ENCODE measurements at regions not wholly inside any gene's neighbourhood (a gene's known extent, or its start where the extent isn't known, plus 50 kb on each side); places are given as distances from the start of the nearest gene placed in this dataset.

DNA sequence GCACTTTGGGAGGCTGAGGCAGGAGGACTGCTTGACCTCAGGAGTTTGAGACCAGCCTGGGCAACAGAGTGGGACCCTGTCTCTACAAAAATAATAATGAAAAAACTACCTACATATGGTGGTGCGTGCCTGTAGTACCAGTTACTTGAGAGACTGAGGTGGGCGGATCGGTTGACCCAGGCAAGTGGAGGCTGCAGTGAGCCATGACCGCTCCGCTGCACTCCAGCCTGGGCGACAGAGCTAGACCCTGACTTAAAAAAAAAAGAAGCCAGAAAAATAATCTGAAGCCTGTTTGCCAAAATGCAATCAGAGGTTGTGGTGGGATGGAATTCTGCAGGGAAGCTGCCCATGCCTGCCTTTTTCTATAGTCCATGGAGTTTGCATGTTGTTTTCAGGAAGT lies 50.4 kb upstream of the GGTA1 start:
- Histone ChIP-seq H3K36me3 (no peaks in the 10 kb centered on the region), H3K27me3 (no peaks in the 10 kb centered on the region), H3K9me3 (no peaks in the 10 kb centered on the region), H3K27ac (no peak overlapping the region), H3K4me3 (no peak overlapping the region), H3K4me1 (peaks cover 9 to 20% (median 12%) of the 10 kb centered on the region in 4 donors)
- 81 to 92% methylated on average over 5 to 6 of the region's 6 CpGs for WGBS, 2 donors (ENCODE audit: low coverage in 1 of 2)
- in situ Hi-C loops (cut with MboI; ENCODE audit: low pct_ligation_motif_present in 1 of 4, low pct_unique_long_range_greater_than_20kb in 1 of 4, low sequenced_read_pairs in 3 of 4) = loop anchor here in 2 of 4 donors (10.0 to 25.0 kb wide), 3 partner anchors 135 to 445 kb away; no protein-coding TSS in a partner anchor
- TF ChIP-seq POLR2AphosphoS5 (IDR thresholded peaks at IDR 0.05) (no peak), POLR2A (IDR thresholded peaks at IDR 0.05) (no peak), EP300 (IDR thresholded peaks at IDR 0.05; ENCODE audit: low read depth) (no peak)
- TF ChIP-seq, protein P1, sequence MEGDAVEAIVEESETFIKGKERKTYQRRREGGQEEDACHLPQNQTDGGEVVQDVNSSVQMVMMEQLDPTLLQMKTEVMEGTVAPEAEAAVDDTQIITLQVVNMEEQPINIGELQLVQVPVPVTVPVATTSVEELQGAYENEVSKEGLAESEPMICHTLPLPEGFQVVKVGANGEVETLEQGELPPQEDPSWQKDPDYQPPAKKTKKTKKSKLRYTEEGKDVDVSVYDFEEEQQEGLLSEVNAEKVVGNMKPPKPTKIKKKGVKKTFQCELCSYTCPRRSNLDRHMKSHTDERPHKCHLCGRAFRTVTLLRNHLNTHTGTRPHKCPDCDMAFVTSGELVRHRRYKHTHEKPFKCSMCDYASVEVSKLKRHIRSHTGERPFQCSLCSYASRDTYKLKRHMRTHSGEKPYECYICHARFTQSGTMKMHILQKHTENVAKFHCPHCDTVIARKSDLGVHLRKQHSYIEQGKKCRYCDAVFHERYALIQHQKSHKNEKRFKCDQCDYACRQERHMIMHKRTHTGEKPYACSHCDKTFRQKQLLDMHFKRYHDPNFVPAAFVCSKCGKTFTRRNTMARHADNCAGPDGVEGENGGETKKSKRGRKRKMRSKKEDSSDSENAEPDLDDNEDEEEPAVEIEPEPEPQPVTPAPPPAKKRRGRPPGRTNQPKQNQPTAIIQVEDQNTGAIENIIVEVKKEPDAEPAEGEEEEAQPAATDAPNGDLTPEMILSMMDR (IDR thresholded peaks at IDR 0.05) = no peak
- intact Hi-C loops (cut with DNase I; ENCODE audit: low total_unique reads) = loop anchor here (10.0 kb wide), 1 partner anchor 65 kb away; no protein-coding TSS in a partner anchor
- DNase-seq = no peak

DNA sequence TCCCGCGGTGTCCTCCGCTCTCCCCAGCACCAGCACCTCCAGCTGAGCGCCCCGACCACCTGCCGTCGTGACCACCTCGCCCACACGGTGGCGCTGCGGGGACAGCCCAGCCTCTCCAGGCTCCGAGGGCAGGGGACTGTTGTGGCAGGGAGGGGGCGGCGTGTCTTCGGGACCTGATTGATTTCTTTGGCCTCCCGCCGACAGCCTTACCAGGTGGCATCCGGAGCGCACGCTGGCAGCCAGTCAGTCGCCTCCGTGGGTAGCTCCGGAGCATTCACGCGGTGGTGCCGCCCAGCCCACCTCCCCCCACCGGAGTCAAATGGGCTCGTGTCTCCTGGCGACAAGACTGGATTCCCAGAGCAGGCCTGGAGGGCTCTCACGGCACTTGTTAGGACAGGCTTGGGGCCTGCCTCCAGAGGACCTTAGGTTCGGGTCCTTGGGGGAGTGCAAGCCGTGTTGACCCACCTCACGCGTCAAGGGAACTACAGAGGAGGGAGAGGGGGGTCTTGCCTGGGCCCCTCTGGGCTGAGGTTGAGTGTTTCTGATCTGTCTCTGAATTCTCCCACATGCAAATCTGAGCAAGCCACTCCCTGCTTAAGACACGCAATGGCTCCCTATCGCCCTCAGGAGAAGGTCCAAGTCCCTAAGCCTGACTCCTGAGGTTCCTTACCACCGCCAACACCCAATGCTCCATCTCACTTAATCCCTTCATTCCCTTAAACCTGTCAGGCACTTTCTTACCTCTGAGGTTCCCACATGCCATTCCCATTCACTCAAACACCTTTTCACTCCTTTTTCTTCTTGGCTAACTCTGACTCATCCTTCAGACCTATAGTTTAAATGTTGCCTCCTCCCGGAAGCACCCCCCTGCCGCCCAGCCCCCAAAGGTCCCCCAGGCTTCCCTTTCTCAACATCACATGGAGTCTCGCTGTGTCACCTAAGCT lies 51.2 kb upstream of the GGTA1 start:
- Histone ChIP-seq H3K27ac (no peak overlapping the region), H3K4me3 (peak overlapping the region in 1 of 4 donors; percentile 40), H3K9me3 (no peaks in the 10 kb centered on the region), H3K36me3 (no peaks in the 10 kb centered on the region), H3K27me3 (no peaks in the 10 kb centered on the region), H3K4me1 (peaks cover 9 to 15% (median 11%) of the 10 kb centered on the region in 4 donors)
- DNase-seq = peak; percentile 80
- 33 to 51% methylated on average over 6 to 21 of the region's 40 CpGs for WGBS, 2 donors (ENCODE audit: low coverage in 1 of 2)
- intact Hi-C loops (cut with DNase I; ENCODE audit: low total_unique reads) (loop anchor here (10.0 kb wide), 1 partner anchor 64 kb away; no protein-coding TSS in a partner anchor), in situ Hi-C loops (cut with MboI; ENCODE audit: low pct_ligation_motif_present in 1 of 4, low pct_unique_long_range_greater_than_20kb in 1 of 4, low sequenced_read_pairs in 3 of 4) (loop anchor here in 2 of 4 donors (10.0 to 25.0 kb wide), 3 partner anchors 134 to 444 kb away; no protein-coding TSS in a partner anchor)
- TF ChIP-seq, protein P1 (IDR thresholded peaks at IDR 0.05) = peak; percentile 88 to 94 (median 93)
- TF ChIP-seq EP300 (IDR thresholded peaks at IDR 0.05; ENCODE audit: low read depth) = no peak

DNA sequence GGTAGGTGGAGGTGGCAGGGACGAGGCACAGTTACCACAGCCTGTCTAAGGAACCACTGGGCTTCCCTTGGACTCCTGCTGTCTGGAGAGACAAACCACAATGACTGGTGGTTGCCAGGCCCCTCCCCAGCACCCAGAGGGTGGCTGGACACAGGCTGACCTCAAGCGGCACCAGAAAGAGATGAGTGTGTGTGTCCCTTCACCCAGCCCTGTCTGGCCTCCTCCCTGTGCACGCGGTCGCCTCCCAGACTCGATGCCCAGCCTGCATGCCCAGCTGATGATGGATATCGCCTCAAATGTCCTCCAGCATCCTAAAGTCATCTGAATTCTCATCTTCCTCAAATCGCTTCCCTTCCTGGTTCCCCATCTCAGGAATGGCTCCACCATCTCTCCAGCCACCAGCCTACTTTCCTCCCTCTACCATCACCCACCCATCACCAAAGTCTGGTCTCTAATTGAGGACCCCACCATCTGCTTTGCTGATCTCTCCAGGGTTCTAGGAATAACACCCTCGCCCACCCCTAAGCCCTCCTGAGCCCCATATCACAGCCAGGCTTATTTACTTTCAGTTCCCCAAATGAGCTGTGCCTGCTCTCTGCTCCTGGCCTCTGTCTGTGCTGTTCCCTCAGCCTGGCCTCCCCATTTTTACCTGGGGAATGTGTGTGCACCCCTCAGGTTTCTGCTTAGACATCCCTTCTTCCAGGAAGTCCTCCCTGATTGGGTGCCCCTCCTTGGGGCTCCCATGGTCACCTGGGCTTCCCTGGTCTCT lies 52.5 kb upstream of the GGTA1 start:
- TF ChIP-seq, protein P1 (IDR thresholded peaks at IDR 0.05) = no peak
- TF ChIP-seq POLR2A (IDR thresholded peaks at IDR 0.05) (no peak), EP300 (IDR thresholded peaks at IDR 0.05; ENCODE audit: low read depth) (no peak), POLR2AphosphoS5 (IDR thresholded peaks at IDR 0.05) (no peak)
- no peak for DNase-seq
- H3K36me3 ChIP-seq = no peaks in the 10 kb centered on the region
- in situ Hi-C loops (cut with MboI; ENCODE audit: low pct_ligation_motif_present in 1 of 4, low pct_unique_long_range_greater_than_20kb in 1 of 4, low sequenced_read_pairs in 3 of 4) = loop anchor here in 2 of 4 donors (10.0 to 25.0 kb wide), 3 partner anchors 133 to 443 kb away; no protein-coding TSS in a partner anchor
- WGBS, 2 donors (ENCODE audit: low coverage in 1 of 2) = 71% methylated on average over 9 of the region's 9 CpGs; no CpG with 5 or more reads in 1 of the 2 donors
- H3K27me3 ChIP-seq = no peaks in the 10 kb centered on the region
- no peak overlapping the region for H3K4me3 ChIP-seq
- intact Hi-C loops (cut with DNase I; ENCODE audit: low total_unique reads) = loop anchor here (10.0 kb wide), 1 partner anchor 63 kb away; no protein-coding TSS in a partner anchor
- H3K4me1 ChIP-seq = peaks cover 6 to 17% (median 12%) of the 10 kb centered on the region in 4 donors
- H3K27ac ChIP-seq = no peak overlapping the region
- H3K9me3 ChIP-seq = no peaks in the 10 kb centered on the region

Data from transverse colon (tissue), 4 donors.